HL-60 (cell line): ENCODE measurements at regions not wholly inside any gene's neighbourhood (a gene's known extent, or its start where the extent isn't known, plus 50 kb on each side); places are given as distances from the start of the nearest gene placed in this dataset.

Experiments used
- DNase-seq, 2 experiments: peaks; one replicate each; pipeline ENCODE4 v3.0.0-alpha.2; 2010 to 2020; ENCODE audit warnings: low read depth in 1 of 2, low spot score in 1 of 2
- H3K27ac ChIP-seq: fragments of 250-450 bp; sonication (Bioruptor Pico); replicated peaks from 2 replicates; pipeline ENCODE4 v1.5.1; 2020; ENCODE audit warnings: mild to moderate bottlenecking, moderate library complexity
- H3K27me3 ChIP-seq: fragments of 250-450 bp; sonication (Bioruptor Pico); 2 replicates; pipeline ENCODE4 v1.5.1; 2021; ENCODE audit warnings: mild to moderate bottlenecking, moderate library complexity; ENCODE audit not compliant: insufficient read depth, poor library complexity, severe bottlenecking
- H3K4me3 ChIP-seq: replicated peaks from 2 replicates; pipeline ENCODE4 v1.5.1; 2011; ENCODE audit warnings: mild to moderate bottlenecking, control low read depth, low read length; ENCODE audit not compliant: insufficient read depth
- GABPA ChIP-seq: IDR thresholded peaks from 2 replicates; pipeline ENCODE4 v1.6.1; 2012; ENCODE audit warnings: low read depth
- POLR2AphosphoS5 ChIP-seq: IDR thresholded peaks from 2 replicates; pipeline ENCODE4 v1.6.1; 2012; ENCODE audit warnings: low read depth
- REST ChIP-seq: IDR thresholded peaks from 2 replicates; pipeline ENCODE4 v1.6.1; 2012; ENCODE audit warnings: low read depth; ENCODE audit not compliant: insufficient replicate concordance
- SPI1 ChIP-seq: IDR thresholded peaks from 2 replicates; pipeline ENCODE4 v1.6.1; 2012; ENCODE audit warnings: low read depth, mild to moderate bottlenecking, borderline replicate concordance
- TF ChIP-seq, protein P1 (sequence below): IDR thresholded peaks from one replicate; pipeline ENCODE4 v1.5.1; 2011; ENCODE audit warnings: low read length, control low read depth, inconsistent platforms; ENCODE audit not compliant: insufficient read depth

DNA sequence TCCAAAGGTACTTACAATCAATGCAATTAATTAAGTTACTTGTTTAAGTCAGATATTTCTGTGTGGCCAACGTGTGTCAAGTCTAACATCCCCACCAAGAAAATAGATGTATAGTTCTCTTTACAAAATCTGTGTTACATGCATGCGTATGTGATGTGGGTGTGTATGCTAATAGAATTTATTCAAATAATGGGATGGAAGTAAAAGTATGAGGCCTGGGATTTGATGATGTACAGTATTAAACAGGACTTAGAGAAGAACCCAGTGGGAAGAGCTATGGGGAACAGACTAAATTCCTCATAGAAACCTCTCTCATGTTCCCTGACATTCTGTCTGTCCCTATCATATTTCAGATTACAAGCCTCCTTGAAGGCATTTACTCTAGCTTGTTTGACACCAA, 72.5 kb downstream of the IFI44 start:
- H3K27ac ChIP-seq, result no peak overlapping the region

GRCh38 chr1:78722521-78722920, 72.9 kb downstream of the IFI44 start:
- Histone ChIP-seq H3K27ac (no peak overlapping the region), H3K27me3 (no peaks in the 10 kb centered on the region), H3K4me3 (no peak overlapping the region)
- no peak for TF ChIP-seq REST
- no peak for TF ChIP-seq SPI1
- TF ChIP-seq GABPA, result no peak
- TF ChIP-seq POLR2AphosphoS5, result no peak
- TF ChIP-seq, protein P1, sequence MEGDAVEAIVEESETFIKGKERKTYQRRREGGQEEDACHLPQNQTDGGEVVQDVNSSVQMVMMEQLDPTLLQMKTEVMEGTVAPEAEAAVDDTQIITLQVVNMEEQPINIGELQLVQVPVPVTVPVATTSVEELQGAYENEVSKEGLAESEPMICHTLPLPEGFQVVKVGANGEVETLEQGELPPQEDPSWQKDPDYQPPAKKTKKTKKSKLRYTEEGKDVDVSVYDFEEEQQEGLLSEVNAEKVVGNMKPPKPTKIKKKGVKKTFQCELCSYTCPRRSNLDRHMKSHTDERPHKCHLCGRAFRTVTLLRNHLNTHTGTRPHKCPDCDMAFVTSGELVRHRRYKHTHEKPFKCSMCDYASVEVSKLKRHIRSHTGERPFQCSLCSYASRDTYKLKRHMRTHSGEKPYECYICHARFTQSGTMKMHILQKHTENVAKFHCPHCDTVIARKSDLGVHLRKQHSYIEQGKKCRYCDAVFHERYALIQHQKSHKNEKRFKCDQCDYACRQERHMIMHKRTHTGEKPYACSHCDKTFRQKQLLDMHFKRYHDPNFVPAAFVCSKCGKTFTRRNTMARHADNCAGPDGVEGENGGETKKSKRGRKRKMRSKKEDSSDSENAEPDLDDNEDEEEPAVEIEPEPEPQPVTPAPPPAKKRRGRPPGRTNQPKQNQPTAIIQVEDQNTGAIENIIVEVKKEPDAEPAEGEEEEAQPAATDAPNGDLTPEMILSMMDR, result no peak
- DNase-seq, result no peak

More for the DNA sequence above, 72.5 kb downstream of the IFI44 start:
- TF ChIP-seq, protein P1, result no peak
- TF ChIP-seq GABPA (no peak), POLR2AphosphoS5 (no peak), SPI1 (no peak), REST (no peak)
- DNase-seq, result no peak
- Histone ChIP-seq H3K4me3 (no peak overlapping the region), H3K27me3 (no peaks in the 10 kb centered on the region)

GRCh38 chr1:78722947-78723346, 73.3 kb downstream of the IFI44 start:
- H3K4me3 ChIP-seq, result no peak overlapping the region
- no peak overlapping the region for H3K27ac ChIP-seq
- DNase-seq, result no peak
- H3K27me3 ChIP-seq, result no peaks in the 10 kb centered on the region
- no peak for TF ChIP-seq REST
- no peak for TF ChIP-seq POLR2AphosphoS5
- TF ChIP-seq SPI1, result no peak
- TF ChIP-seq, protein P1, result no peak
- TF ChIP-seq GABPA, result no peak
